PC-9 (cell line): ENCODE measurements at regions not wholly inside any gene's neighbourhood (a gene's known extent, or its start where the extent isn't known, plus 50 kb on each side); places are given as distances from the start of the nearest gene placed in this dataset.

ENCODE experiments used
- EZH2 ChIP-seq: fragments of 200-600 bp; sonication (generic); IDR thresholded peaks from 2 replicates; pipeline ENCODE4 v1.8.0; 2017; ENCODE audit warnings: antibody characterized with exemption, low read depth
- TF ChIP-seq, protein P1 (sequence below): fragments of 200-600 bp; sonication (generic); conservative IDR thresholded peaks from 2 replicates; pipeline ENCODE4 v1.6.1; 2017; ENCODE audit warnings: mixed run types, antibody characterized with exemption, mild to moderate bottlenecking, moderate library complexity

DNA sequence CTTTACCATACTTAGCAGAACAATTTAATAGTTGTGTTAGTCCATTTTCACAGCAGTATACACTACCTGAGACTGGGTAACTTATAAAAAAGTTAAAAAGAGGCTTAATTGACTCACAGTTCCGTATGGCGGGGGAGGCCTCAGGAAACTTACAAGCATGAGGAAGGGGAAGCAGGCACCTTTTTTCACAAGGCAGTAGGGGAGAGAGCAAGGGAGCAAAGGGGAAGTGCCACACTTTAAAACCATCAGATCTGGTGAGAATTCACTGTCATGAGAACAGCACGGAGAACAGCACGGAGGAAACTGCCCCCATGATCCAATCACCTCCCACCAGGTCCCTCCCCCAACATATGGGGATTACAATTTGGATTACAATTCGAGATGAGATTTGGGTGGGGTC is 269.9 kb downstream of the MTRR start:
- TF ChIP-seq, protein P1, sequence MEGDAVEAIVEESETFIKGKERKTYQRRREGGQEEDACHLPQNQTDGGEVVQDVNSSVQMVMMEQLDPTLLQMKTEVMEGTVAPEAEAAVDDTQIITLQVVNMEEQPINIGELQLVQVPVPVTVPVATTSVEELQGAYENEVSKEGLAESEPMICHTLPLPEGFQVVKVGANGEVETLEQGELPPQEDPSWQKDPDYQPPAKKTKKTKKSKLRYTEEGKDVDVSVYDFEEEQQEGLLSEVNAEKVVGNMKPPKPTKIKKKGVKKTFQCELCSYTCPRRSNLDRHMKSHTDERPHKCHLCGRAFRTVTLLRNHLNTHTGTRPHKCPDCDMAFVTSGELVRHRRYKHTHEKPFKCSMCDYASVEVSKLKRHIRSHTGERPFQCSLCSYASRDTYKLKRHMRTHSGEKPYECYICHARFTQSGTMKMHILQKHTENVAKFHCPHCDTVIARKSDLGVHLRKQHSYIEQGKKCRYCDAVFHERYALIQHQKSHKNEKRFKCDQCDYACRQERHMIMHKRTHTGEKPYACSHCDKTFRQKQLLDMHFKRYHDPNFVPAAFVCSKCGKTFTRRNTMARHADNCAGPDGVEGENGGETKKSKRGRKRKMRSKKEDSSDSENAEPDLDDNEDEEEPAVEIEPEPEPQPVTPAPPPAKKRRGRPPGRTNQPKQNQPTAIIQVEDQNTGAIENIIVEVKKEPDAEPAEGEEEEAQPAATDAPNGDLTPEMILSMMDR = no peak
- no peak for TF ChIP-seq EZH2
